Lower lobe of right lung (tissue), 2 donors: ENCODE measurements at regions not wholly inside any gene's neighbourhood (a gene's known extent, or its start where the extent isn't known, plus 50 kb on each side); places are given as distances from the start of the nearest gene placed in this dataset.

Experiments used
- ATAC-seq, 2 donors: fragments of 200-7000 bp; cut with Tn5 transposase; one replicate each; pipeline ENCODE4 v1.9.1; 2020 to 2022; ENCODE audit warnings: mild to moderate bottlenecking in 2 of 2, moderate library complexity in 2 of 2
- DNase-seq: peaks from one replicate; pipeline ENCODE4 v3.0.0-alpha.2; 2020
- H3K27ac ChIP-seq: fragments of 200-600 bp; one replicate; pipeline ENCODE4 v1.8.0; 2022
- H3K27me3 ChIP-seq: fragments of 200-600 bp; one replicate; pipeline ENCODE4 v1.8.0; 2022; ENCODE audit warnings: low read depth
- H3K36me3 ChIP-seq: fragments of 200-600 bp; one replicate; pipeline ENCODE4 v1.8.0; 2022; ENCODE audit warnings: mild to moderate bottlenecking
- H3K4me1 ChIP-seq: fragments of 200-600 bp; one replicate; pipeline ENCODE4 v1.8.0; 2022
- H3K4me3 ChIP-seq: fragments of 200-600 bp; one replicate; pipeline ENCODE4 v1.8.0; 2022; ENCODE audit warnings: mild to moderate bottlenecking
- H3K9me3 ChIP-seq: fragments of 200-600 bp; one replicate; pipeline ENCODE4 v1.8.0; 2022
- intact Hi-C: fragments of 100-400 bp; cut with DNase I; formaldehyde crosslinking; loops from one replicate; pipeline ENCODE4 v1.11.0; 2022
- TF ChIP-seq, protein P1 (sequence below): fragments of 200-600 bp; IDR thresholded peaks from one replicate; pipeline ENCODE4 v1.8.0; 2022; ENCODE audit warnings: antibody characterized with exemption, mild to moderate bottlenecking
- donor health status: DM: no; HTN: yes; CAD: no; lungs with severe emphysema.

GRCh38 chr17:68134046-68134637 lies 98.6 kb downstream of the KPNA2 start:
- Histone ChIP-seq H3K4me1 (no peaks in the 10 kb centered on the region), H3K36me3 (peaks cover 29% of the 10 kb centered on the region), H3K27ac (no peak overlapping the region), H3K4me3 (no peak overlapping the region), H3K27me3 (no peaks in the 10 kb centered on the region), H3K9me3 (no peaks in the 10 kb centered on the region)
- TF ChIP-seq, protein P1, sequence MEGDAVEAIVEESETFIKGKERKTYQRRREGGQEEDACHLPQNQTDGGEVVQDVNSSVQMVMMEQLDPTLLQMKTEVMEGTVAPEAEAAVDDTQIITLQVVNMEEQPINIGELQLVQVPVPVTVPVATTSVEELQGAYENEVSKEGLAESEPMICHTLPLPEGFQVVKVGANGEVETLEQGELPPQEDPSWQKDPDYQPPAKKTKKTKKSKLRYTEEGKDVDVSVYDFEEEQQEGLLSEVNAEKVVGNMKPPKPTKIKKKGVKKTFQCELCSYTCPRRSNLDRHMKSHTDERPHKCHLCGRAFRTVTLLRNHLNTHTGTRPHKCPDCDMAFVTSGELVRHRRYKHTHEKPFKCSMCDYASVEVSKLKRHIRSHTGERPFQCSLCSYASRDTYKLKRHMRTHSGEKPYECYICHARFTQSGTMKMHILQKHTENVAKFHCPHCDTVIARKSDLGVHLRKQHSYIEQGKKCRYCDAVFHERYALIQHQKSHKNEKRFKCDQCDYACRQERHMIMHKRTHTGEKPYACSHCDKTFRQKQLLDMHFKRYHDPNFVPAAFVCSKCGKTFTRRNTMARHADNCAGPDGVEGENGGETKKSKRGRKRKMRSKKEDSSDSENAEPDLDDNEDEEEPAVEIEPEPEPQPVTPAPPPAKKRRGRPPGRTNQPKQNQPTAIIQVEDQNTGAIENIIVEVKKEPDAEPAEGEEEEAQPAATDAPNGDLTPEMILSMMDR = no peak
- no peak for DNase-seq
- ATAC-seq = peak; percentile 28 to 34
- intact Hi-C loops = no loop called here

- TF ChIP-seq, protein P1 = no peak
- H3K9me3 ChIP-seq = no peaks in the 10 kb centered on the region
- no peak overlapping the region for H3K27ac ChIP-seq
- ATAC-seq = peak in 1 of 2 donors; percentile 23
- no peaks in the 10 kb centered on the region for H3K27me3 ChIP-seq
- no peak overlapping the region for H3K4me3 ChIP-seq
- intact Hi-C loops = no loop called here
- no peaks in the 10 kb centered on the region for H3K4me1 ChIP-seq
- DNase-seq = no peak
- peaks cover 29% of the 10 kb centered on the region for H3K36me3 ChIP-seq
These were observed 99.2 kb downstream of the KPNA2 start for GRCh38 chr17:68134731-68135130.

DNA sequence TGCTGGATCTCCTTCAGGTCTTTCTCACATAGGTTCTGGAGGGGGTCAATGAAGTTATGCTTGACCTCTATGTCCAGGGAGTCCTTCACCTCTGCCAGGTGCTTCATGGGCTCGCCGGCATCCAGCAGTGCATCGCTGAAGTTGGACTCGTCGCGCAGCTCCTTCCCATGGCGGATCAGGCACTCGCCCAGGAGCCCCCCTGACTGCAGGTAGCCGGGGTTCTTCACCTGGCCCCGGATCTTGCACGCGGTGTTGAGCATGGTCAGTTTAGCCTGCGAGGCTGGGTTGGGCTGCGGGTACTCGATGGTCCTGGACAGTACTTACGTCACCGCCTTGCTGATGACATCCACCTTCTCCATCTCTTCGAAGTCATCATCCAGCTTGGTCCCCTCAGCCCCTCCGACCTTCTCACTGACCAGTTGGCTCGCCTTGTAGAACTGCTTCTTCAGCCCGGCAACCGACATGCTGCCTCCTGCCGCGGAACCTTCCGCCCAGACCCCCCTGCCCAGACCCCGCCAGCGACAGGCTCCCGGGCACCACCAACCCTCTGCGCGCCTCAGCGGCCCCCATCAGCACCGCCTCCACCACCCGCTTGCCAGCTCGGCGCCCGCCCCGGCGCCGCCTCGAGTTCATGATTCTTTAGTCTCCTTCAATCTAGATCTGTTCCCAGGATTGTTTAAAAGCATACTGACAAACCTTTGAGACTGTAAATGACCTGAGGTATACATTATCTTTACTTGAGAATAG lies 99.8 kb downstream of the KPNA2 start:
- intact Hi-C loops = no loop called here
- Histone ChIP-seq H3K4me3 (no peak overlapping the region), H3K4me1 (no peaks in the 10 kb centered on the region), H3K36me3 (peaks cover 26% of the 10 kb centered on the region), H3K27ac (no peak overlapping the region), H3K9me3 (no peaks in the 10 kb centered on the region), H3K27me3 (no peaks in the 10 kb centered on the region)
- no peak for DNase-seq
- ATAC-seq = no peak
- TF ChIP-seq, protein P1 = no peak

DNA sequence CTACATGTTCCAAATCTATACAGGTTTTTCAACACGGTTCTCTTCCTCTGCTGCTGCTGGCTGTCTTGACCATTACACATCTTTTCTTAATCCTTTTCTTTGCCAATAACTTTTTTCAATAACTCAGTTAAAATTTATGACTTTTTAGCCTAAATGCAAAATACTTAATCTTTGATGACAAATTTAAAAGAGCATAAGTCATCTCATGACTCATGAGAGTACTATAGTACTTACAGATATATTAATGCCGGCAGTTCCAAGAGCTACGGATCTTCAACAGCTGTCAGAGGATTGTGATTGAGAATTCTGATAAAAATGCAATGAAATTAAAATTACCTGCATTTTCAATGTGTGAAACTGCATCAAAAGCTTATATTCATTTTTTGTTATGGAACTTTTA lies 105.5 kb downstream of the KPNA2 start:
- Histone ChIP-seq H3K27me3 (no peaks in the 10 kb centered on the region), H3K36me3 (no peaks in the 10 kb centered on the region), H3K4me3 (no peak overlapping the region), H3K4me1 (no peaks in the 10 kb centered on the region), H3K9me3 (no peaks in the 10 kb centered on the region), H3K27ac (no peak overlapping the region)
- TF ChIP-seq, protein P1 = no peak
- DNase-seq (no peak), ATAC-seq (no peak)
- intact Hi-C loops = no loop called here

DNA sequence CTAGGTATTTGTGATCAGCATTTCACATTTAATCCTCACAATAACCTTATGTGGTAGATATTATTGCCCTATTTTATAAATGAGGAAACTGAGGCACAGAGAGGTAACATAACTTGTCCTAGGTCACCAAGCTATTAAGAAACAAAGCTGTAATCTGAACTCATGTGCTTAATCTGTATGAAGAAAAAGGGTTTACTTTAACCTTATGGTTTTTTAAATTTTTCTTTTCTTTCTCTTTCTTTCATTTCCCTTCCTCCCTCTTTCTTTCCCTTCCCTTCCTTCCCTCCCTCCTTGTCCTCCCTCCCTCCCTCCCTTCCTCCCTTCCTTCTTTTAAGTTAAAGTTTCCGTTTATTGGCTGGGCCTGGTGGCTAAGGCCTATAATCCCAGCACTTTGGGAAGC lies 105.2 kb upstream of the AMZ2 start:
- ATAC-seq = no peak

More for the DNA sequence above, 105.2 kb upstream of the AMZ2 start:
- Histone ChIP-seq H3K27me3 (no peaks in the 10 kb centered on the region), H3K4me1 (no peaks in the 10 kb centered on the region), H3K4me3 (no peak overlapping the region), H3K36me3 (no peaks in the 10 kb centered on the region), H3K27ac (no peak overlapping the region), H3K9me3 (no peaks in the 10 kb centered on the region)
- intact Hi-C loops = no loop called here
- DNase-seq = no peak
- TF ChIP-seq, protein P1 = no peak
